Natural killer cell (primary cell): ENCODE measurements at regions not wholly inside any gene's neighbourhood (a gene's known extent, or its start where the extent isn't known, plus 50 kb on each side); places are given as distances from the start of the nearest gene placed in this dataset.
"Not testable (repeated sequence)": the region's sequence is repeated elsewhere in the genome, so short reads cannot be mapped to it uniquely, and the experiment has no call there.

ENCODE experiments used
- ATAC-seq, 3 donors: fragments of 150-1000 bp in 2 of 3; fragments of 200-7000 bp in 1 of 3; cut with Tn5 transposase; 1 replicate in 1 of 3; 2 replicates in 2 of 3; pipeline ENCODE4 v1.10.0; 2021; ENCODE audit warnings: mild to moderate bottlenecking in 2 of 3, moderate library complexity in 2 of 3
- DNase-seq, 2 donors: peaks; one replicate each; pipeline versions ENCODE4 v3.0.0 to v3.0.0-alpha.2; 2013 to 2021; ENCODE audit warnings: mixed read lengths in 1 of 2
- H3K27ac ChIP-seq: one replicate; pipeline ENCODE4 v1.5.1; 2013; ENCODE audit warnings: mild to moderate bottlenecking, low read length
- H3K27me3 ChIP-seq: one replicate; pipeline ENCODE4 v1.6.1; 2013; ENCODE audit warnings: low read length; ENCODE audit not compliant: control insufficient read depth, insufficient read depth
- H3K36me3 ChIP-seq: one replicate; pipeline ENCODE4 v1.6.1; 2013; ENCODE audit warnings: low read length; ENCODE audit not compliant: control insufficient read depth, insufficient read depth
- H3K4me1 ChIP-seq: one replicate; pipeline ENCODE4 v1.6.1; 2013; ENCODE audit warnings: low read length; ENCODE audit not compliant: control insufficient read depth, insufficient read depth
- H3K4me3 ChIP-seq: one replicate; pipeline ENCODE4 v1.5.1; 2013; ENCODE audit warnings: low read length
- H3K9me3 ChIP-seq: one replicate; pipeline ENCODE4 v1.6.1; 2013; ENCODE audit warnings: low read length; ENCODE audit not compliant: control insufficient read depth, insufficient read depth
- H3K27ac Mint-ChIP-seq, 2 donors: one replicate each; pipeline ENCODE4 v1.8.0; 2022; ENCODE audit warnings: mild to moderate bottlenecking in 2 of 2, mixed read lengths in 2 of 2, moderate library complexity in 1 of 2
- H3K27me3 Mint-ChIP-seq, 2 donors: one replicate each; pipeline ENCODE4 v1.8.0; 2022; ENCODE audit warnings: low read depth in 2 of 2, mixed read lengths in 2 of 2
- H3K36me3 Mint-ChIP-seq: one replicate; pipeline ENCODE4 v1.8.0; 2022; ENCODE audit warnings: mixed read lengths
- H3K4me1 Mint-ChIP-seq, 2 donors: one replicate each; pipeline ENCODE4 v1.8.0; 2022; ENCODE audit warnings: mixed read lengths in 2 of 2
- H3K4me3 Mint-ChIP-seq: one replicate; pipeline ENCODE4 v1.8.0; 2022; ENCODE audit warnings: mild to moderate bottlenecking, moderate library complexity, mixed read lengths
- H3K9me3 Mint-ChIP-seq, 2 donors: one replicate each; pipeline ENCODE4 v1.8.0; 2022; ENCODE audit warnings: mixed read lengths in 2 of 2
- CTCF ChIP-seq: fragments of 200-600 bp; IDR thresholded peaks from one replicate; pipeline ENCODE4 v1.8.0; 2022; ENCODE audit warnings: antibody characterized with exemption
- WGBS: methylation state at CpG from one replicate; pipeline ENCODE4 v1.1.7; 2013; ENCODE audit warnings: missing lambda C conversion rate; ENCODE audit not compliant: insufficient coverage; 5-methylcytosine and 5-hydroxymethylcytosine counted together
- intact Hi-C: fragments of 100-400 bp; cut with micrococcal nuclease; formaldehyde crosslinking; loops from one replicate; pipeline ENCODE4 v1.14.2; 2022

GRCh38 chr14:36423430-36423829, 96.6 kb downstream of the NKX2-1 start:
- WGBS: 84% methylated on average over 5 of the region's 5 CpGs
- no peak for DNase-seq
- no peak for ATAC-seq
- Mint-ChIP-seq H3K4me1 (no peaks in the 10 kb centered on the region), H3K4me3 (no peak overlapping the region), H3K36me3 (no peaks in the 10 kb centered on the region), H3K9me3 (peaks cover 4 to 10% of the 10 kb centered on the region in 2 donors), H3K27ac (no peak overlapping the region), H3K27me3 (no peaks in the 10 kb centered on the region)
- H3K4me3 ChIP-seq: no peak overlapping the region
- H3K4me1 ChIP-seq: no peaks in the 10 kb centered on the region
- no peaks in the 10 kb centered on the region for H3K36me3 ChIP-seq
- TF ChIP-seq CTCF: no peak
- H3K27ac ChIP-seq: no peak overlapping the region
- intact Hi-C loops: no loop called here
- no peaks in the 10 kb centered on the region for H3K9me3 ChIP-seq
- no peaks in the 10 kb centered on the region for H3K27me3 ChIP-seq

- TF ChIP-seq CTCF: no peak
- Mint-ChIP-seq H3K27me3 (no peaks in the 10 kb centered on the region), H3K4me3 (no peak overlapping the region), H3K9me3 (peaks cover 4 to 5% of the 10 kb centered on the region in 2 donors), H3K27ac (no peak overlapping the region), H3K4me1 (no peaks in the 10 kb centered on the region), H3K36me3 (no peaks in the 10 kb centered on the region)
- intact Hi-C loops: no loop called here
- no peak overlapping the region for H3K27ac ChIP-seq
- H3K36me3 ChIP-seq: no peaks in the 10 kb centered on the region
- H3K4me1 ChIP-seq: no peaks in the 10 kb centered on the region
- no peak overlapping the region for H3K4me3 ChIP-seq
- DNase-seq (no peak), ATAC-seq (no peak)
- no peaks in the 10 kb centered on the region for H3K9me3 ChIP-seq
- WGBS: 76% methylated on average over 3 of the region's 4 CpGs
- no peaks in the 10 kb centered on the region for H3K27me3 ChIP-seq
Measured at GRCh38 chr14:36420149-36420687, 99.8 kb upstream of the MBIP start.

GRCh38 chr14:36418937-36419336, 98.5 kb upstream of the MBIP start:
- no peaks in the 10 kb centered on the region for H3K36me3 Mint-ChIP-seq
- ATAC-seq (no peak), DNase-seq (no peak)
- TF ChIP-seq CTCF: no peak
- intact Hi-C loops: no loop called here
- H3K4me1 ChIP-seq: no peaks in the 10 kb centered on the region
- no peak overlapping the region for H3K4me3 ChIP-seq
- H3K36me3 ChIP-seq: no peaks in the 10 kb centered on the region
- H3K27me3 Mint-ChIP-seq: no peaks in the 10 kb centered on the region
- no peaks in the 10 kb centered on the region for H3K9me3 ChIP-seq
- no peaks in the 10 kb centered on the region for H3K4me1 Mint-ChIP-seq
- H3K27ac Mint-ChIP-seq: no peak overlapping the region
- peaks cover 9 to 10% of the 10 kb centered on the region in 2 donors for H3K9me3 Mint-ChIP-seq
- no peak overlapping the region for H3K4me3 Mint-ChIP-seq
- no peaks in the 10 kb centered on the region for H3K27me3 ChIP-seq
- no peak overlapping the region for H3K27ac ChIP-seq

GRCh38 chr14:36411951-36412350, 91.5 kb upstream of the MBIP start:
- H3K4me1 ChIP-seq, H3K27me3 Mint-ChIP-seq, H3K36me3 Mint-ChIP-seq, H3K36me3 ChIP-seq, DNase-seq, ATAC-seq, H3K4me1 Mint-ChIP-seq, intact Hi-C loops, H3K9me3 ChIP-seq, H3K27ac ChIP-seq, H3K27me3 ChIP-seq, H3K4me3 Mint-ChIP-seq, H3K27ac Mint-ChIP-seq, H3K4me3 ChIP-seq: not testable (repeated sequence)
- WGBS: 90% methylated on average over 16 of the region's 17 CpGs
- peaks cover 10 to 18% of the 10 kb centered on the region in 2 donors for H3K9me3 Mint-ChIP-seq
